ENCODE measurements at regions not wholly inside any gene's neighbourhood (a gene's known extent, or its start where the extent isn't known, plus 50 kb on each side); places are given as distances from the start of the nearest gene placed in this dataset.

DNA sequence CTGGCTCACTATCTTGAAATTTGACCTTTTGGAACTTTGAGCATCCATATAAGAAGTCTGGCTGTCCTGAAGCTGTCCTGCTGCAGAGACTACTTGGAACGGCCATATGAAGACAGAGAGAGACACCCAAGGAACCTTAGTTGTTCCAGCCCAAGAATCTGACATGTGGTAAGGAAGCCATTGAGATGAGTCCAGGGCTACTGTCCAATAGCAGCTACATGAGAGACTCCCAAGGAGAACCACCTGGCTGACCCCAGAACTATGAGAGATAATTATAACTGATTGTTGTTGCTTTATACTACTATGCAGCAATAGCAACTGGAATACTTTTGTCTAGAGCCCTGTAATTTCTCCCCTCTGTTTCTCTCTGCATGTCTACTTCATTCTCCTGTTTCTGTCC lies 234.3 kb upstream of the TANK start:
- no peak for DNase-seq

DNA sequence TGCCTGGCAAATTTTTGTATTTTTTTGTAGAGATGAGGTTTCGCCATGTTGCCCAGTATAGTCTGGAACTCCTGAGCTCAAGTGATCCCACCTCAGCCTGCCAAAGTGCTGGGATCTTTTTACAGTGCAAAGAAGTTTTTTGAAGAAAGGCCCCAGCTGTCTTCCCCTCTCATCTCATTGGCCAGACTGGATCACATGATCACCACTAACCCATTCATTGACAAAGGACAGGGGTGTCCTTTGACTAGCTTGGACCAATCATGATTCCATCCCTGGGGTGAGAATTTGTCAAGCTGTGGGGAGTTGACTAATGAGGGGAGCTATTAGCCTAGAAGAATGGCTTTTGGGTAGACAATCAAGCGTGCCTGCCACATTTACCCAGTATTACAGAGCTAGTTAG lies 232.9 kb upstream of the TANK start:
- DNase-seq: no peak

DNA sequence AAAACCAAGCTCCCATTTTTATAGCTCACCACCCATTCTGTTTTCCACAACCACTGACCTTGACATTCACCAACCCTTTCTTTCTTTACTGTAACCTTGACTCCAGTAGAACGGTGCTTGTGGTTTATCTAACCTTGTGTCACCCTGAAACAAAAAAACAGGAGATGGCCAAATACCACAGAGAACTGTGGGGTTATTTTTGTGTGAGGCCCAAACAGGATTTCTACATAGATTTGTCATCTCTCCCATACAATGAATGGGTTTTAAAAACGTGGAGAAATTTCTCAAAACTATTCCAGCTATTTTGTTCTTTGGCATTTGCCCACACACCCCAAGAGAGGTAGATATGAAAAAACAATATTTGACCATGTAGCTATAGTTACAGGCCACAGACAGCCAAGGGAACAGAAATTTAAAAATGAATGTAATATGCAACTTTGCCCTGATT lies 231.3 kb upstream of the TANK start:
- DNase-seq: no peak

DNA sequence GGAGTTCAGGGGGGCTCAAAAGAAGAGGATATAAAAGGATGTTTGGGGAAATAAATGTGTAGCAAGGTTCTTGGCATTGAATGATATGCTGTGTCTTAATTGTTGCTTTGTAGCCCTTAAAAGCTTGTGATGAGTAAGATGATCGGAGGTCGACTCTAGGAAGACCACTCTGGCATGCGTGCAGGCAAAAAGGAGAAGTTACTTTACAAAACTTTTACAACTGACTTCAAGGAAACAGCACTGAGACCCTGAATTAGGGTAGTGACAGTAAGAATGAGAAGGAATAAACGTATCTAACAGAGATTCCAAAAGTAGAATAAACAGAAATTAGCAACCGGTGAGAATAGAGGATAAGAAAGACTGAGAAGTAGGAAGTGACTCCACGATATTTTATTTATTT lies 228.7 kb upstream of the TANK start:
- DNase-seq: no peak

DNA sequence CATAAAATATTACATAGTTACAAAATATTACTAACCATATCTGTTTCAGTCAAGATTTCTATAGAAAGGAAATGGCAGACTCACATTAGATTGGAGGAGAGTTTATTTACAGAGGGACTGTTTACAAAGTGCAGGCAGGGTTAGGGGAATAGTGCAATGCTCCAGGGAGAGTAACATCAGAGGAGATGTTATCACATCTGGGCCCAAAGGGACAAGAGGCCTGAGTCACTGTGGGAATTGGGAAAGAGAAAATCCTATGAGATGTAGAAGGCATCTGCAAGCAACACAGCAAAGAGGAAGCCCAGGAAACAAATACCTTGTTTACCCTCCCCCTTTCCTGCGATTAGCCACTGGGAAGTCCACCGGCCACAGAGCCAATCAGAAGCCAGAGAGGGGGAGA lies 227.3 kb upstream of the TANK start:
- no peak for DNase-seq

DNA sequence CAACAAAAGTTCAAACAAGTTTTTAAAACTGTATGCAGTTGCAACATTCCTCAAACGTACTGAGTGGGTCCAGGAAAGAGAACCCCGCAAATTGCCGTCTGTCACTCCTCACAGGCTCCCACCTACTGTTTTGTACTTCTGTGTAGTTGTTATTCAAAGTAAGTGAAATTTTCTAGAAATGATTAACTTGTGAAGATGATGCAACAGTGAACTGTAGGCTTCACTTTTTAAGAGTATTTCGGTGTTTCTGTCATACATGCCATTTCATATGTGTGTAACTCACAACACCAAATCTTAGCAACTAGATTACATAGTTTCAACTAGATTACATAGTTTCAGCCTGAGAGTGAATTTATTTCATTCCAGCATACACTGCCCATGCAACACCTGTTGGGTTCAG lies 226.0 kb upstream of the TANK start:
- no peak for DNase-seq

DNA sequence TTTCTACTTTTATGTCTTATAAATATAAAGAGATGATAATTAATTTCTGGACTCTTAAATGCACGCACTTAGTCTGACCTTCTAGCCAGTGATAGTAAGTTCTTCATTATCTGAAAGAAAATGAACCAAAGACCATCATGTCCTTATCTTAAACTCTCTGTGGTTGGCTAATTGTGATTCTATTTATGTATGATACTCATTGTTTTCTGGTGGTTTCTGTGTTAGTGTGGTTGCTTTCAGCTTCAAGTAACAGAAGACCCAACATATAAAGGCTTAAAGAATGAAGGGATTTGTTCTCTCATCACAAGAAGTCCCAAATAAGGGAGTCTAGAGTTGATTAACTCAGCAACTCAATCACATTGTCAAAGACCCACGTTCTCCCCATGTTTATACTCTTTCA lies 225.2 kb upstream of the TANK start:
- DNase-seq: no peak

DNA sequence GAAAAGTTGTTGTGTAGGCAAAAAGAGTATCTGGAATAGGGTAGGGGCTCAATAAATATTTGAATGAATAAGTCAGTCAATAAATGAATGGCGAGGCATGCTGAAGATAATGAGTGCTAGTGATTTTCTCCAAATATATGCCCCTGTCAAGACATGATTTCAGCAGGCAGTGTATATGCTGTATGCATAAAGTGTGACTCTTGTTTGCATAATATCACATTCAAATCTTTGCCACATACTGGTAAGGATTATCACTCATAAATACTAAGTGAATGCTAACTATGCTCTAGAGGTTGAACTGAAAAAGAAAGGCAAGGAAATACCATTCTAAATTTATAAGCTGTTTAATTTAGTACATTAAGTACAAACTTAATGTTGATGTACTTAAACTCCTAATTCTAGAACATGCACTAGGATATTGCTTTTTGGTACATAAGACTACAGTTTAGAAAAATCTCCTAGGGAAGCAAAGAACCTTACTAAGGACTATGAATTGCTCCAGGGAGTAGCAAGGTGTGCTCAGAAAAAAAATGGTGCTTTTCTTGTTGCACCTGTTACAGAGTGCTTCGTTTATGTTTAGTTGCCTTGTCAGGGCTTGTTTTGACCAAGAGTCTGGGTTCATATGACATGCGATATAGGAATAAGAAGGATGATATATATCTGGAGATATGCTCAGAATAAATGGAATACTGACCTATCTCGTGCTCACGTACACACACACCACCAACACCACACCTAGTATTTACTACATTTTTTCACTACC lies 224.0 kb upstream of the TANK start:
- no peak for DNase-seq

DNA sequence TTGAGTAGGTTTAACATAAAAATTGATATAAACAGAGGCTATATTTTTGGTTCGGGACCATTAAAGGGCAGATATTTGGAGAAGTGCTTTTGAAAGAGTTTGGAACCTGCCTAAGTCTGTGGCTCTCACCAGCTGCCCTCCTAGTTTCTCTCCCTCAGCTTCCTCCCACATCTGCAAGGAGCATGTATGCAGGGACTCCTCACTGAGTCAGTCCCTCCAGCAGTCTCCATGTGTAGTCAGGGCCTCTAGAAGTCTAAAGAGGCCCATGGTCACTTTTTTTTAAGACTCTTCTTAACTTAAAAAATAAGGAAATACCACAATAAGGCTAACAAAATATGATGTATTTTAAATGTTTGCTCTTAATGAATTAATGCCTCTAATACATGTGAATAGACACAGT lies 220.0 kb upstream of the TANK start:
- no peak for DNase-seq

DNA sequence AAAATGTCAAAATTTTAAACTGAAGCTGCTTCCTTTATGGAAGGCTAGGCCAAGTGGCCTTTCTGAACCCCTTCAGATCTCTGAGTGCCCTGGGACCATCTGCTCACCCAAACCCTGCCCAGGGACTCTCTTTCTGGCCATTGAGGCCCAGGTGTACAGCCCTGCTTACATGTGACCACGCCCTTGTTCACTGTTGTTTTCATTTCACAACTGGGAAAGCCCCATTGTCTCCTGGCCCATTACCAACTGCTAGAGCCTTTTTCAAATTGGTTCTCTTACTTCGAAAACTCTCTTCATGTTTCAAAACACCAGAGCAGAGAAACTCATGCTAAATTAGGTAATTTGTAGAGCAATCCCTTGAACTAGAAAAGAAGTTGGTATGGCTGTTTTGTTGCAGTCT lies 219.5 kb upstream of the TANK start:
- no peak for DNase-seq

DNA sequence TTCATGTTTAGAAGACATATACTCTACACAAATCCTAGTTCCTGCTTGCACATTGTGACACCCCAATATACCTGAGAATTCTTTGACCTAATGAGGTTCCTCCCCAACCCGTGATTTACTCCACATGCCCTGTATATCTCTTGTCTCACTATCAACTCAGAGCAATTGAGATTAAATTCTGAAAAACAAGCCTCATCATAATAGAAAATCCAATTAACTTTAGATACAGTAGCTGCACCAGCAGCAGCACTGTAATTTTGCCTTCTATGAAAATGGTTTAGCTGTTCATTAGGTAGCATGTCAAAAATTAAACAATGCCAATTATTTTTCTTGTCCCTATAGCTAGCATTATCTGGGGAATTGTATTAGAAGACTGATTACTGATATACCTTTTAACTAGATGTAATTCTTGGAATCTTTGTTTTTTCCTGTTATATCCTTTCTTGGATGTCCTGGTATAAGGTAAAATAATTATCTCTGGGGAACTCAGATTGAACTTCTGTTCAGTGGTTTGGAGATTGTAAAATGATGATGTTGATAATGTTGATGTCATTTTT lies 218.9 kb upstream of the TANK start:
- DNase-seq: no peak

DNA sequence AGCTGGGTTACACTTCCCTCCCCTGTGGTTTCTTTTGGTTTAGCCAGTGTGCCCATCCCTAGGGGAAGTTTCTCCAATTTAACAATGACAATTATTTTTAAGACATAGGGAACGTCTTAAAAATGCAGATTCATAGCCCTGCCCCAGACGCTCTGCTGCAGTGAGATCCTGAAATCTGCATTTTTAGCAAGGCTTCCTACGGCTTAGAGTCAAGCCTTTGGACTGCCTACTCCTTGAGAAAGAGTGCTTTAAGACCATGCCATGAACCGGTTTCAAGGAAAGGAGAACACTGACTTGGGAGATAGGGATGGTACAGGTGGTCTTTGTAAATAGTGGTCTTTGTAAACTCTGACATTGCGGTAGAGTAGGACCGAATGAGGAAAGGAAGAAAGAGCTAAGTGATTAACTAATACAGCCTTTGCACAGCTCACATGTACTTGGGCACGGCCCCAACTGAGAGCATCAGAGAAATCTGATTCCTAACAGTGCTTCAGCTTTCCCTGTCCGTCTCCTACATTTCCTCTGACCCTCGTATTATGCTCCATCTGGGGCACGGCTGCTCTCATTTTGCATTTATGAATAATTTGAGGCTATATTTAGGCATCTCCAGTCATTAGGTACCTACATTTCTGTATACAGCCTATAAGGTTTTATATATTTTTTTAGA lies 217.6 kb upstream of the TANK start:
- DNase-seq: no peak

DNA sequence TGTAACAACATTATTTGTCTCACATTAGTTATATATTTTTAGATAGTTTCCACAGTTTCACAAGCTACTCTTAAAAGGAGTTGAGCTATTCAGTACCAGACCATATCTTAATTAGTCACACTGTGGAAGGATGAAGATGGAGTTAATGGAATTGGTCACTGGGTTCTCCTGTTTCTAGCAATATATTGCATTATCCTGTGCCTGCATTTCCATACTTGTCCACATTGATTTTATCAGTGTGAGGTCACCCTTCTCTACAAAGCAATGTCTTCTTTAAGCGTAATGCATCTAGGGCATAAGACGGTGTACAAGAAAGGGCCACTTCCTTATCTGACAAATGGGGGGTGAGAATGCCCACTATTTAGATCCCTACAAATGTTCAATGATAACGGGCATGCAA lies 216.8 kb upstream of the TANK start:
- no peak for DNase-seq

DNA sequence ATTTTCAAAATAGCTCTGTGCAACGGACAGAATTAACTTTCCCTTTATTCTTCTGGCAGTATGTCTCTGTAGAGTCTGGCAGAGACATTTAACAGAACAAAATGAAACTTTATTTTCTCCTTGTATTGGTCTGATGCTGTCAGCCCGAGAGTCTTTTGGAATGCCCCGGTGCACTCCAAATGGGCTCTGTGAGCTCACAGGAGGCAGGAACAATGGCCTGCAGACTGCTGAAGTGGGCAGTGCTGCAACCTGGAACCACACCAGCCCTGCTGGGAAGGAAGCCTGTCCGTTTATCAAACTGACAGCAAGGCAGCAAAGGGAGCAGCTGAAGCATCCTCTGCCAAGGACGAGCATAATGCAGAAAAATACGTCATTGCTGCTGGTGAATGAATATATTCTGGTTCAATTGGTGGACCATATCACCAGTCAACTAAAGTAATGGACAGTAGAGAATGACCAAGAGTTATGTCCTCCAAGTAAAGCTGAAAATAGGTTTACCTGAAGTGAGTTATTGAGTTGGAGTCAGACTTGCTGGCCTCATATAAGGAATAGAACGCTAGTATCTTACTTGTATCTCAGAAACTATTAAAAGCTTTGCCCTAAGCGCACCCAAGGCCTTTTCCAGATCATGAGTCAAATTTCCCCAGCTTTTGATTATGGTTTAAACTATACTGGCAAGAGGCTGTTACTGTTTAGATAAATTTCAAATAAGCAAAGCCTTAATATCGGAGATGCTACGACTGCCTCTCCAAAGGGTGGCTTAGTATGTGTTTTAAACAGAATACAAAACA lies 207.6 kb upstream of the TANK start:
- DNase-seq: no peak

DNA sequence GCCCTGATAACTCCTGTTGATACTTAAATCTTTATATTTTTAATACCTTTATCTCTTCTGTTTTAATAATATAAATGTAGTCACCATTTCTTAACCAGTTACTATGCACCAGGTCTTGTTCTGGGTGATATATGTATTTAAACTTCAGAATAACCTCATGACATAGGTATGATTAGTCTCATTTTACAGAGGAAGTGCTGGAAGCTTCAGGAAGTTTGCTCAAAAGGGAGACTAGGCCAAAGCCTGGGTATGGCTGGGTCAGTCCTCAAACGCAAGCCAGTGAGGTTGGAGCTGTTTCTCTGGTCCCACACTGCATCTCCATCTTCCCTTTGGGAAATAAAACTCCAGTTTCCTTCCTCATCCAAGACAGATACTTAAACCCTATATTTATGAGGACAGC lies 204.7 kb upstream of the TANK start:
- DNase-seq: no peak

DNA sequence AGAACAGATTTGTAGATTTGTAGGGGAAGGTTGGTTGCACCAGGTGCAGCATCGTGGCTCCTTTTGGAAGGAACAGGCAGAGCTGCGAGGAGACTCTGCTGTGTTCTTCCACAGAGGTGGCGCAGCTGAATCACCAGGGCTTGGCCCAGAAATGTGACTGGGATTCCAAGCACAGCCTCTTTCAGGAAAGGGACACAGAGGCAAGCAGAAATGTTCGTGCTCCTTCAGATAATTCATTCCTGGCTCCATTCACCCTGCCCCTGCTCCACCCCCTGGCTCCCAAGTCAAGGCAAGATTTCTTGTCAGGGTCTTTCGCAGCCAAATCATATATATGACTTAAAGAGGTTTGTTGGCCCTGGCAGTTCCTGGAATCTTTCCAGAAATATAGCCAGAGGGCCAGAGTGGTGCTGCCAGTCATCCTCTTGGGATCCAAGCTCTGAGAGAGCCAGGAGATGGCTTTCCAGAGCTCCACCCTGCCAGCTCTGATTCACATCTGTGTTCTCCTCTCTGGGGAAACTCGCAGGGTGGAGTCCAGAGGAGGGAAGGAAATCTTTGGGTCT lies 203.9 kb upstream of the TANK start:
- DNase-seq: no peak

DNA sequence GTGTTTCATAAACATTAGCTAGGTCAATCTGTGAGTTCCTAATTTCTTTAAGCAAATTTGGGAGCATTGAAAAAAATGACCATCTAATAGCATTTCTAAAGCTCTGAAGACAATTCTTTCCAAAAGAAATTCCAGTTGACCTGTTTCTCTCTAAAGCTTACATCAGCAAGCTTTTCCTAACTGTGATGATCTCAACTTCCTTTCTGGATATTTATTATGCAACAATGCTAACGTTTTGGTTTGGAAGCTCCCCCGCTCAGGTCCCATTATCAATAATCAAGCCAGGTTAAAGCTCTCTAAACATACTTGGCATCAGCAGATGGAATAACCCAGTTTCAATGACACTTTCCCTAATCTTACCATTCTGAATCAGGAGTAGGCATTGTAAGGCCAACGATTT lies 196.3 kb upstream of the TANK start:
- no peak for DNase-seq

DNA sequence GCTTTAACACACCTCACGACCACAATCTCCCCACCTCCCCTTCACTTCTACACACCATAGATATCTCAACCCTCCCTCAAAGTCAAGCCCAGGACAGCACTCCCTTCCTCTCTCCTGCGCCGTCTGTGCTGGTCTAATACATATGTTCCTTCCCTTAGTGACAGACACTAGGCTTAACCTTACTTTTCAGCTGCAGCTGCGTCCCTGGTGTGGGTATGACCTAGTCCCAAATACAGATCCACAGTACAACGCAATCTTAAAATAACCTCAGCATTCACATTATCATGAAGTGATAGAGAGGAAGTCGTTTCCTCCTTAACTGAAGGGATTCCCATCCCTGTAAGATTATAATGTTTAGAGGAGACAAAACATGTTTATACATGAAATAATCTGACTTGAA lies 192.7 kb upstream of the TANK start:
- no peak for DNase-seq

DNA sequence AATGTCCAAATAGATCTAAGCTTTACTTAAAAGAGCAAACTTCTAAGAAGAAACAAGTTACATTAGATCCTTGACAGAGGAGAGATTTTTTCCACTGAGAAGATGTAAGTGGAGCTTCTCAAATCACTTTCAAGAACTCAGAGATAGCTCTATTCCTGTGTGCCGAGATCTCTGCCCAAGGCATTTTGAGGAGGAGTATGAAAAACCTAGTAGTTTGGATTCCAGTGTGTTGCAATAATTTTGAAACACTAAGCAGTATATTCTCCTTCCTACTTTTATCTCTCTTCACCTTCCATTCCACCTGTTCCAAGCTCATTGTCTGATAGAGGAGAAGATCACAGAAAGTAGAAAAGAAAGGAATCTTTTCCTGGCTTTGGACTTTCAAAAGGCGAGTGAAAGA lies 192.0 kb upstream of the TANK start:
- no peak for DNase-seq

DNA sequence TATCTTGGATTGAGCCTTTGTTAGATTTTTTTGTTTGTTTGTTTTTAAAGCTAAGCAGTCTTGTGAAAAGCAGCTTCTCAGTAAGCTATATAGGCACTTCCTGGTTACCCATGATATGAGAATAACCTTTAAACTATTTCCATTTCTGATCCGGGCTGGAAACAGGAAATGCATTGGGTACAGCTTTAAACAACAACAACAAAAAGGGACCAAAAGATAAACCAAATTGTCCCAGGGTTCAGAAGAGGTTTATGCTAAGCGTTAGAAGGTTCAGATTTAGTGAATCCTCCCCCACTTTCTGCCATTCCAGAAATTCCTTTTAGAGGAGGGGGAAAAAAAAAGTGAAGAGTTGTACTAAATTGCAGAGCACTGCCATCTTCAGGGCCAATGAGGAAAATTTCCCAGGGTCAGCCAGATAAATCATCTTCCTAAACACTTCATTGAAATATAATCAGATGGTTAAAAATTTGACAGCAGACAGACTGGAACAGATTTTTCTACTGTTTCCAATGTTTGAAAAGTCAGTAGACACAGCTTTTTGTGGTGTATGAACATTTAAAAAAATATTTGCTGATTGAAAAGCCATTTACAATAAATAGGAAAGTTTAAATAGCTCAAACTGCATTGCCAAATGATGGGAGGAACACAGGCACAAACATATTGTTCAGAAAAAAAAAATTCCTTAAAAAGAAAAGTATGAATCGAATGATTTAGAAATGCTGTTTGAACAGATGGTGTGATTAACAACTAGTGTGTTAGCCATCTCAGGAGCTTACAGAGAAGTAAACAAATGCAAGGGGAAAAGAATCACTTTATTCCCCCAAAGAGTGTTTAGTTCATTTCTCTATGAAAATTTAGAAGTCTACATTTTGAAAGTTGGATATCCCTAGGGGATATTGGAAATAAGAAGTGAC lies 189.9 kb upstream of the TANK start:
- no peak for DNase-seq

DNA sequence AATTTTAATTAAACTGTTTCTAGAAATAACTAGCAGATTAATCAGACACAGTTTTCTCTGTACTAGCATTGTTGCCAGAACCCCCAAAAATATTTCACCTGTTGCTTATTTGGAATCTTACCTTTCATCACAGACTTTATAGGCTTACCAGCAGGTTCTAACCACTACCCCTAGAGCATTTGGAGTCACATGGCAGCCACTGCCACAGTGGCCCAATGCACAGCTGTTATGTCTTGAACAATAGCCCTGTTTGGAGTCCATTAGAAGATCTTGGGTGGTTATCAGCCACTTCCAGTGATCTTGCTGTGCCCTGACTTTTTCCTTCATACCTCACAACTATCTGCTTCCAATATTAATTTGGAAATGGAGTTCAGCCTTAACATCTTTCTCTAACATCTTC lies 186.2 kb upstream of the TANK start:
- no peak for DNase-seq

DNA sequence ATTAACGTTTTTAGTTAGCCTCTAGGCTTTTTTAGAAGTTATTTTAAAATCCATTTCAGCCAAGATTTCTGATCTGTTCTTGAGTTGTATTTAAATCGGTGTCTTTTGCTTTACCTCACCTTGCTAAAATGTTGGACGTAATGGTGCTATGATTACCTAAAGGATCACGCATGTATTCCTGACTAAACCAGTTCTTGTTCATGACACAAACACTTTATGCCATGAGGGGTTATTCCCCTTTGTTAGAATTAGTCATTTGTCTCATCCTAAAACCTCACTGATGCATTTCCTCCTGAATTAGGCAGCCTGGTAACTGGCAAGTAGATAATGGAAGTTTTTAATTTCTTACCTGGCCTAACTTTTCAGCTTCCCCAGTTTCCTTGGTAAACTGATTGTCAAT lies 185.4 kb upstream of the TANK start:
- no peak for DNase-seq

All from activated CD4-positive, alpha-beta T cell treated with anti-CD3 and anti-CD28 coated beads for 48 hours (primary cell).